Naive thymus-derived CD8-positive, alpha-beta T cell (primary cell): ENCODE measurements at regions not wholly inside any gene's neighbourhood (a gene's known extent, or its start where the extent isn't known, plus 50 kb on each side); places are given as distances from the start of the nearest gene placed in this dataset.

Source experiments
- ATAC-seq, 2 donors: fragments of 150-1000 bp; cut with Tn5 transposase in 1 of 2; sonication (Bioruptor Pico), chemical (Tn5 transposase) in 1 of 2; 1 replicate in 1 of 2; 2 replicates in 1 of 2; pipeline ENCODE4 v1.10.0; 2021; ENCODE audit warnings: mild to moderate bottlenecking in 2 of 2, moderate library complexity in 2 of 2
- POLR2A ChIA-PET: fragments of 350-600 bp; sonication (Branson Sonifier 250); formaldehyde crosslinking; loops from one replicate; lab custom pipeline; 2021; ENCODE audit warnings: antibody characterized with exemption; lab: Charles Lee
- DNase-seq, 10 donors: peaks; one replicate each; pipeline versions ENCODE4 v3.0.0 to v3.0.0-alpha.2; 2020 to 2022
- H3K27ac Mint-ChIP-seq, 10 donors: one replicate each; pipeline ENCODE4 v1.8.0; 2020 to 2022; ENCODE audit warnings: mild to moderate bottlenecking in 10 of 10, mixed read lengths in 10 of 10, moderate library complexity in 4 of 10, inconsistent platforms in 1 of 10
- H3K27me3 Mint-ChIP-seq, 5 donors: one replicate each; pipeline ENCODE4 v1.8.0; 2021 to 2022; ENCODE audit warnings: mixed read lengths in 5 of 5
- H3K36me3 Mint-ChIP-seq, 3 donors: one replicate each; pipeline ENCODE4 v1.8.0; 2020 to 2022; ENCODE audit warnings: mixed read lengths in 3 of 3, mild to moderate bottlenecking in 2 of 3, inconsistent platforms in 1 of 3
- H3K4me1 Mint-ChIP-seq, 4 donors: one replicate each; pipeline ENCODE4 v1.8.0; 2021 to 2022; ENCODE audit warnings: mixed read lengths in 4 of 4
- H3K4me3 Mint-ChIP-seq, 10 donors: one replicate each; pipeline ENCODE4 v1.8.0; 2020 to 2022; ENCODE audit warnings: mild to moderate bottlenecking in 10 of 10, mixed read lengths in 10 of 10, moderate library complexity in 6 of 10, inconsistent platforms in 1 of 10
- H3K9me3 Mint-ChIP-seq, 9 donors: one replicate each; pipeline ENCODE4 v1.8.0; 2020 to 2022; ENCODE audit warnings: mixed read lengths in 9 of 9, mild to moderate bottlenecking in 3 of 9, inconsistent platforms in 1 of 9, moderate library complexity in 1 of 9

DNA sequence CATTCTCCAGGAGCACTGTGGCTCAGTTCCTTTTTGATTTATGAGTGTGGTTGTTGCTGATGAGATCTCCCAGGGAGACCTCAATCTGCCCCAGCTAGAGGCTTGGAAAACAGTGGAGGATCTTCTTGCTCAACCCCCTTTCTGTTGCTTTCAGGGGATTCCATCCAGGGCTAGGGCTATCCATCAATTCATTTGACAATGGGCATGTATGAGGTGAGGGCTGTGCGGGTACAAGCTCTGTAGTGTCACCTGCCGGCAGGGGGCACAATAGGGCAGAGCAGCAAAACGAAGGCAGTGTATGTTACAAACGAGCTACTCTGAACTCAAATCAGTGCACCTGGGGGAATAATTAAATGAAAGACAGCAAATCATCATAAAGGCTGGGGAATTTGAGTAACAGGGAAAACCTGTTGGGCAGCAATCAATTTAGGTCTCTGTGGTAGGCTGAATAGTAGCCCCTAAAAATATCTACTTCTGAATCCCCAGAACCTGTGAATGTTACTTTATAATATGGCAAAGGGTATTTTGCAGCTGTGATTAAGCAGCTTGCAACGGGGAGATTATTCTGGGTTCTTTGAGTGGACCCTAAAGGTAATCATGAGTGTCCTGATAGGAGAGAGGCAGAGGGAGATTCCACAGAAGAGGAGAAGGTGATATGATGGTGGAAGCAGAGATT, 170.3 kb upstream of the ZBED5 start:
- Mint-ChIP-seq H3K4me3 (no peak overlapping the region), H3K27me3 (peaks cover 0 to 10% (median 0%) of the 10 kb centered on the region in 5 donors), H3K36me3 (no peaks in the 10 kb centered on the region), H3K27ac (no peak overlapping the region), H3K9me3 (no peaks in the 10 kb centered on the region), H3K4me1 (peaks cover 0 to 6% (median 3%) of the 10 kb centered on the region in 4 donors)
- POLR2A ChIA-PET = interaction anchor here (1.2 to 1.6 kb wide), 4 partner anchors 129 to 760 kb away, joined by 4 to 9 read pairs (median 5); partner anchors contain the start of gene EIF4G2
- DNase-seq (peak; percentile 55 to 88 (median 72)), ATAC-seq (peak; percentile 89 to 97)

DNA sequence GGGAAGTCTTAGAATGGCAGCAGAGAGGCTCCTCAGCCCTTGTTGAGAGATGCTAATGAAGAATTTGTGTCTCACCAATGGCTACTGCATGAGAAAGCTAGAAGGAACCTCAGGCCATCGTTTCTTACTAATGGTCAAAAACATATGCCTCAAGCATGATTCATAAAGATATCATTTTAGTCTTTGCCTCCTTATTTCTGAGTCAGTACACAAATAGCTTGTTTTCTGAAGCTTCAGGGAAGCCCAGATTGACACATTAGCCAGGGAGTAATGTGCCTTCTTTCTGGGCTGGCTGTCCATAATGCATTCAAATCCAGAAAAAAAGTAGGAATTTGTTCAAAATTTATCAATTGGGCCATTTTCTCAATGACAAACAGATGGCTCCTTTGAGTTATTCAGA, 169.4 kb upstream of the ZBED5 start:
- Mint-ChIP-seq H3K9me3 (no peaks in the 10 kb centered on the region), H3K4me1 (peaks cover 0 to 8% (median 3%) of the 10 kb centered on the region in 4 donors), H3K27ac (no peak overlapping the region), H3K4me3 (no peak overlapping the region), H3K36me3 (no peaks in the 10 kb centered on the region), H3K27me3 (peaks cover 0 to 14% (median 4%) of the 10 kb centered on the region in 5 donors)
- ATAC-seq (no peak), DNase-seq (no peak)
- POLR2A ChIA-PET = interaction anchor here (1.2 to 1.6 kb wide), 2 partner anchors 219 to 761 kb away, joined by 4 to 5 read pairs; partner anchors contain the start of gene EIF4G2

DNA sequence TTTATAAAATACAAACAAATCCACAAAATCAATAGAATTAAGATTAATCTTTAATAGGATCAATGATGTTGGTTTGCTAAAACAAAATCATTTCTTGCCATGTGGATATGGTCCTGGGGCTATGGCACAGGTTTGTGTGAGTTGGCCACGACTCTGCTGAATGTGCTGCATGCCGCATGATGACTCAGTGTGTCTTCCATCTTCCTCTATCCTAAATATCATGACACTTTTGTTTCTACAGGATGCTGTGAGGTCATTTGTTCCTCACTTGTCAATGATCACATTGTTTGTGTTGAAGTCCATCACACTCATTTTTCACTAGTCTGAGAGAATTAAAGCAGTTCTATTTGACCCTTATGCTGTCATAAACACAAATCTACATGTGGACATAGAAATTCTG, 167.2 kb upstream of the ZBED5 start:
- no peaks in the 10 kb centered on the region for H3K9me3 Mint-ChIP-seq
- POLR2A ChIA-PET = interaction anchor here (1.1 kb wide), 1 partner anchor 95 kb away, joined by 4 read pairs; no protein-coding TSS in a partner anchor
- DNase-seq (no peak), ATAC-seq (no peak)
- no peak overlapping the region for H3K27ac Mint-ChIP-seq
- H3K36me3 Mint-ChIP-seq = no peaks in the 10 kb centered on the region
- peaks cover 0 to 8% (median 3%) of the 10 kb centered on the region in 4 donors for H3K4me1 Mint-ChIP-seq
- peaks cover 0 to 14% (median 4%) of the 10 kb centered on the region in 5 donors for H3K27me3 Mint-ChIP-seq
- no peak overlapping the region for H3K4me3 Mint-ChIP-seq

DNA sequence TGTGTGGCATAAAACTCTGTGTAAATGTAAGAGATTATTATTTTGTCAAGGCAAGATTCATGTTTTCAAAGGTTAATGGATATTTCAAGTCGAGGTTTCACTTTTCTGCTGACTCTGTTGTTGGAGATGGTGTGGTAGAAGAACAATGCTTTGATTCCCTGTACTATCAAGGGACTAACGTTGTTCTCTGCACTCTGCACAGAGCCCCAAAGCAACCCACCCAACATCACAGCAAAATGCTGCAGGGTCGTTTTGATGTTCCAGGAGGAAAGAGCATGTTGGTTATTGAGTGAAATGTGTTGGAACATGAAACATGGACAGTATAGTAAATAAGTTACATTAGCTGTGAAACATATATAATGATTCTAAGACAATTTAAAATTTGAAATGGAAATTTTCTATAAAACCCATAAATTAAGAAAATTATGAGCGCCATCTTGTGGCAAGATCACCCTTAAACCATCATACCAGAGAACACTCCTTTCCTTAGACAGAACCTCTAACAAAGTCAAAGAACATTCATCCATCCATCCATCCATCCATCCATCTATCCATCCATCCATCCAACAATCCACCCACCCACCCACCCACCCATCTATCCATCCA, 164.4 kb upstream of the ZBED5 start:
- H3K4me1 Mint-ChIP-seq = peaks cover 0 to 1% (median 0%) of the 10 kb centered on the region in 4 donors
- no peaks in the 10 kb centered on the region for H3K36me3 Mint-ChIP-seq
- ATAC-seq = no peak
- DNase-seq = peak in 4 of 10 donors; percentile 18 to 40 (median 26)
- POLR2A ChIA-PET = no interaction called here
- H3K27me3 Mint-ChIP-seq = peaks cover 0 to 9% (median 4%) of the 10 kb centered on the region in 5 donors
- no peaks in the 10 kb centered on the region for H3K9me3 Mint-ChIP-seq
- no peak overlapping the region for H3K27ac Mint-ChIP-seq
- H3K4me3 Mint-ChIP-seq = no peak overlapping the region

DNA sequence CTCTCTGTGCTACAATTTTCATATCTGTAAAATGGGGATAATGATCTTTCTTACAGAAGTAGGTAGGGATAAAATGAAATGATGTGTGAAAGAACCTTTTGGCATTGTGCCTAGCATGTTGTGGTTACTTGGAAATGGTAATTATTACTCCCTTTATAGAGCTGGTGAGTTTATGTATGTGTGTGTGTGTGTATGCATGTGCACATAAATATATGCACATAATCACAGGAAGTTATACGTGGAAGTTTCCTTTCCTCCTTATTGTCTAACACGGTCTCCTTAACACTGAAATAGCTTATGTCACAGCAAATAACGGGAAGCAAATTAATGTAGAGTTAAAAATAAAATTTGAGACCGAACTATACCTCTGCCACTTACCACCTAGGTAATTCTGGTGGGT, 163.7 kb upstream of the ZBED5 start:
- Mint-ChIP-seq H3K9me3 (no peaks in the 10 kb centered on the region), H3K27ac (no peak overlapping the region), H3K27me3 (peaks cover 0 to 9% (median 4%) of the 10 kb centered on the region in 5 donors), H3K4me1 (peaks cover 0 to 1% (median 0%) of the 10 kb centered on the region in 4 donors), H3K4me3 (no peak overlapping the region), H3K36me3 (no peaks in the 10 kb centered on the region)
- DNase-seq (no peak), ATAC-seq (no peak)
- POLR2A ChIA-PET = interaction anchor here (0.6 kb wide), 1 partner anchor 9 kb away, joined by 3 read pairs; no protein-coding TSS in a partner anchor

DNA sequence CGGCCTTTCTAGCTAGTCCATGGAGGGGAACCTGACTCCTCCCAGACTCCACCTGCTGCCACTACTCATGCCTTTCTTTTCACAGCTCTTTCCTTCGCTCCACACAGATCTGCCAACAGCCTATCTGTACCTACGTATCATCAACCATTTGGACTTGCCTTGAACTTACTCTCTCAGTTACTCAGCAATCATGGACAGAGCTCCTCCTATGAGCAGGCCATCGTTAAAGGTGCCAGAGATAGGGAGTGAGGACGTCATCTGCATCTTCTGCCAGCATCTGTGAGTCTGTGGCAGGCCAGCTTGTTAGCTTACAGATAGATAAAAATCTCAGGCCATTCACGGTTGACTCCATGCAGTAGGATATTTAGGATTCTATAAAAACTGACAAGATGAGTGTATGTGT, 162.9 kb upstream of the ZBED5 start:
- Mint-ChIP-seq H3K27ac (no peak overlapping the region), H3K9me3 (no peaks in the 10 kb centered on the region), H3K4me1 (peaks cover 0 to 1% (median 0%) of the 10 kb centered on the region in 4 donors), H3K27me3 (peaks cover 0 to 9% (median 4%) of the 10 kb centered on the region in 5 donors), H3K36me3 (no peaks in the 10 kb centered on the region), H3K4me3 (no peak overlapping the region)
- POLR2A ChIA-PET = interaction anchor here (0.7 kb wide), 1 partner anchor 228 kb away, joined by 3 read pairs; no protein-coding TSS in a partner anchor
- DNase-seq (no peak), ATAC-seq (no peak)

DNA sequence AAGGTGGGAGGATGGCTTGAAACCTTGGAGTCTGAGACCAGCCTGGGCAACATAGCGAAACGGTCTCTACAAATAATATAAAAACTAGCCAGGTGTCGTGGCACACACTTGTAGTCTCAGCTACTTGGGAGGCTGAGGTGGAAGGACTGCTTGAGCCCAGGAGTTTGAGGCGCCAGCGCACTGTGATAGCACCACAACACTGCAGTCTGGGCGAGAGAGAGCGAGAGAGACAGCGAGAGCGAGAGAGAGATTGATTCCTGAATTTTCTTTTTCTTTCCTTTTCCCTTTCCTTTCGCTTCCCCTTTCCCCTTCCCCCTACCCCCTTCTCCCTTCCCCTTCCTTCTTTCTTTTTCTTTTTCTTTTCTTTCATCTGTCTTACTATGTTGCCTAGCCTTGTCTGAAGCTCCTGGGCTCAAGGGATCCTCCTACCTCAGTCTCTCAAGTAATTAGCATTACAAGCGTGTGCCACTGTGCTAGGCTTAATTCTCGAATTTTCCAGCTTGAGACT, 162.4 kb upstream of the ZBED5 start:
- ATAC-seq = no peak
- POLR2A ChIA-PET = interaction anchor here (0.7 kb wide), 1 partner anchor 228 kb away, joined by 3 read pairs; no protein-coding TSS in a partner anchor

DNA sequence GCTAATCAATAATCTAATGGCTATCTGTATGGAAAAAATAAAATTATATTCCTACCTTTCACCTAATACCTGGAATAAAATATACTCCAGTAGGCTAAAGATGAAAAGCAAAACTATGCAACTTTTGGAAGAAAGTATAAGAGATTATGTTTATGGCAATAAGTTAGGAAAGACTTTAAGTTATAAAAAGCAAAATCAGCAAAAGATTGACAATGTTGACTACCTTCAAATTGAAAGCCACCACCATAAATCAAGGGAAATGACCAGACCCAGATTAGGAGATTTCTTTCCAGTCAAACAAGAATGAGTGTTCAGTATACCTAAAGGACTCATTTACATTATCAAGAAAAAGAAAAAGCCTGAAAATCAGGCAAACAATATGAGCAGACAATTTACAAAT, 159.1 kb upstream of the ZBED5 start:
- Mint-ChIP-seq H3K4me3 (no peak overlapping the region), H3K27me3 (peaks cover 0 to 3% (median 0%) of the 10 kb centered on the region in 5 donors), H3K27ac (no peak overlapping the region), H3K4me1 (peaks cover 0 to 5% (median 0%) of the 10 kb centered on the region in 4 donors), H3K9me3 (no peaks in the 10 kb centered on the region), H3K36me3 (no peaks in the 10 kb centered on the region)
- ATAC-seq (no peak), DNase-seq (no peak)
- POLR2A ChIA-PET = no interaction called here

More for the DNA sequence above, 162.4 kb upstream of the ZBED5 start:
- Mint-ChIP-seq H3K36me3 (no peaks in the 10 kb centered on the region), H3K27ac (no peak overlapping the region), H3K27me3 (peaks cover 0 to 9% (median 4%) of the 10 kb centered on the region in 5 donors), H3K4me1 (peaks cover 0 to 1% (median 0%) of the 10 kb centered on the region in 4 donors), H3K9me3 (no peaks in the 10 kb centered on the region), H3K4me3 (no peak overlapping the region)
- no peak for DNase-seq

DNA sequence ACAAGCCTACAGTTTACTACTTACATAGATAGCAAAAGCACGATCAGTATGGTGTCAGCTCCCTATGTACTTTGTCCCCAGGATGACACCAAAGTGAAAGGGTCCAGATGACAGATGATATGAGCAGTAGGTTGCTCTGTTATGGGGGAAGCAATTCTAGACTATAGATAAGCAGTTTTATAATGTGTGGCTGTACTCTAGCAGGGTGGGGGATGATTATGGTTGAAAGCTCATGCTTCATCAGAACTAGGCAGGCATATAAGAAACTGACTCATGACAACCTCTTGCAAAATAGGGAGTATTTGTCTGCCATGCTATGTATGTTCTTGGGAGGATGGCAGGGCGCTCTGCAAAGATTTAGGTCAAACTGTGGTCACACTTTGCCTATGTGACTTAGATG, 158.2 kb upstream of the ZBED5 start:
- ATAC-seq (no peak), DNase-seq (no peak)
- Mint-ChIP-seq H3K4me3 (no peak overlapping the region), H3K4me1 (peaks cover 0 to 12% (median 0%) of the 10 kb centered on the region in 4 donors), H3K27ac (no peak overlapping the region), H3K36me3 (no peaks in the 10 kb centered on the region), H3K27me3 (peaks cover 3 to 7% (median 5%) of the 10 kb centered on the region in 5 donors), H3K9me3 (no peaks in the 10 kb centered on the region)
- POLR2A ChIA-PET = no interaction called here

DNA sequence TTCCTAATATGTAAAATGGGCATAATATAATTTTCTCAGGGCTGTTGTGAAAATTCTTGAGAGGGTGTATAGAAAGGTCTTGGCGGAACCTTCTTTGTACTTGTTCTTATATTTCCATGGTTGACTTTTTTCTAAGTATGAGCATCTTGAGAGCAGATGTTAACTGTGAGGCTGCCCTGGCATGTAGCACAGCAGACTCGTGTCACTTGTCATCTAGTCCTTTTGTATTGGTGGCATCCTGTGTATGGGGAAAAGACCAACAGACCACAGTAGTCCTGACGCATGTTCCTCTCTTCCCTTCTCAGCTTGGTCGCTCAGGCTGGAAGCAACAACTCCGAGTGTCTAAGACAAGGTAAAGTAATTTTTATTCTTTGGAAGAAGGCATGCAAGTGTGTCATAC, 153.8 kb upstream of the ZBED5 start:
- Mint-ChIP-seq H3K27me3 (peaks cover 16 to 43% (median 24%) of the 10 kb centered on the region in 5 donors), H3K36me3 (no peaks in the 10 kb centered on the region), H3K4me3 (no peak overlapping the region), H3K4me1 (peaks cover 0 to 16% (median under 1%) of the 10 kb centered on the region in 4 donors), H3K9me3 (no peaks in the 10 kb centered on the region), H3K27ac (peak overlapping the region in 1 of 10 donors; percentile 8)
- POLR2A ChIA-PET = interaction anchor here (0.6 kb wide), 1 partner anchor 43 kb away, joined by 6 read pairs; no protein-coding TSS in a partner anchor
- no peak for DNase-seq
- no peak for ATAC-seq

DNA sequence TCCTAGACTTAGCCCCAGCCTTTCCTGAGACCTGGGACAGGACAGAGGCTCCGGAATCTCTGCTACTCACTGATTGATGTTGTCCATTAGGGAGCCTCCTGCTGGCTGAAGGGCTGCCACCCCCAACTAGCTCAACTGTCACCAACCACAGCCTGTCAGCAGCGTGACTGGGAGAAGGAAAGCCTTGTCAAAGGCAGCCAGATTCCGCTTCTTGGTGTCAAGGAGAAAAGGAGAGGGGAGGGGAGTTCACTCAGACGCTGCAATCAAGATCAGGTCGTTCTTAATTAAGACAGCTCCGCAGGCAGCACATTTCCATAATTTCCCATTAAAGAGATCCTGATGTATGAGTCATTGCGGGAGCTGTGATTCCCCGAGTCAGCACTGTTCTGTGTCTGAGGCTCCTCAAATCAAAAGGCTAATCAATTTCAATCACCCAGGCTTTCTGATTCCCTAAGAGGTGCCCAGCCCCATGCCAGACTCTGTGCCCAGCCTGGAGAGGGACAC, 152.8 kb upstream of the ZBED5 start:
- ATAC-seq = no peak
- DNase-seq = peak in 1 of 10 donors; percentile 5
- Mint-ChIP-seq H3K27ac (no peak overlapping the region), H3K4me1 (peaks cover 0 to 16% (median under 1%) of the 10 kb centered on the region in 4 donors), H3K4me3 (no peak overlapping the region), H3K9me3 (peaks cover 0 to under 1% (median 0%) of the 10 kb centered on the region in 9 donors), H3K27me3 (peaks cover 19 to 43% (median 24%) of the 10 kb centered on the region in 5 donors), H3K36me3 (peaks cover 0 to 2% (median 0%) of the 10 kb centered on the region in 3 donors)
- POLR2A ChIA-PET = no interaction called here

DNA sequence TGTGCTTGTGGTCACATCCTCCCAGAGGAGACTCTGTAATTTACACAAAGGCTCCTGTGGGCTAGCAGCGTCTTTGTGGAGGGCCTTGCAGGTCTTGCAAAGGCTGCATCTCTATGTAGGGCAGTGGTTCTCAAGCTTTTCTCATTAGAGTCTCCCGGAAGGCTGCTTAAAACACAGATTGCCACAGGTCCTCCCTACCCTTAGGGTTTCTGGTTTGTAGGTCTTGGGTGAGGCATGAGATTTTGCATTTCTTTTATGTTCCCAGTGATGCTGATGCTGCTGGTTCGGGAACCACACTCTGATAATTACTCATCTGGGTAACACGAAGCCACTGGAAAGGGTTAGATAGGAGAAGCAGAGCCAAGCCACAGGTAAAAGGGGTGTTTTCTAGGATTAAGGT, 151.3 kb upstream of the ZBED5 start:
- DNase-seq (no peak), ATAC-seq (no peak)
- Mint-ChIP-seq H3K27ac (no peak overlapping the region), H3K27me3 (peaks cover 23 to 43% (median 33%) of the 10 kb centered on the region in 5 donors), H3K36me3 (peaks cover 0 to 4% (median 0%) of the 10 kb centered on the region in 3 donors), H3K4me3 (no peak overlapping the region), H3K4me1 (peaks cover 0 to 16% (median under 1%) of the 10 kb centered on the region in 4 donors), H3K9me3 (peaks cover 0 to 2% (median 0%) of the 10 kb centered on the region in 9 donors)
- POLR2A ChIA-PET = no interaction called here
